Pancreas (tissue), 10 donors: ENCODE measurements at regions not wholly inside any gene's neighbourhood (a gene's known extent, or its start where the extent isn't known, plus 50 kb on each side); places are given as distances from the start of the nearest gene placed in this dataset.
A peak's percentile ranks its signal among the peaks of the same experiment; 100 is the strongest.

Experiments
- ATAC-seq, 4 donors: fragments of 200-7000 bp; cut with Tn5 transposase; one replicate each; pipeline versions ENCODE4 v1.8.0 to v1.9.1; 2020; ENCODE audit warnings: mild to moderate bottlenecking in 4 of 4, moderate library complexity in 4 of 4
- DNase-seq, 6 donors: peaks; one replicate each; pipeline ENCODE4 v3.0.0-alpha.2; 2020
- FAIRE-seq: peaks from 2 replicates; lab custom pipeline; 2012; peaks lifted over from hg19 to GRCh38; lab: Jason Lieb, UNC
- H3K27ac ChIP-seq, 4 donors: fragments of 200-600 bp; sonication (generic); 1 replicate in 3 of 4; 2 replicates in 1 of 4; pipeline versions ENCODE4 v1.5.0 to v1.8.0; 2020
- H3K27me3 ChIP-seq, 4 donors: fragments of 200-600 bp; one replicate each; pipeline ENCODE4 v1.8.0; 2021
- H3K36me3 ChIP-seq, 3 donors: fragments of 200-600 bp; sonication (generic) in 1 of 3; one replicate each; pipeline versions ENCODE4 v1.5.0 to v1.8.0; 2020 to 2021
- H3K4me1 ChIP-seq, 3 donors: fragments of 200-600 bp; one replicate each; pipeline ENCODE4 v1.8.0; 2021
- H3K4me3 ChIP-seq, 4 donors: fragments of 200-600 bp; sonication (generic) in 2 of 4; one replicate each; pipeline versions ENCODE4 v1.5.0 to v1.8.0; 2020 to 2021
- H3K9me3 ChIP-seq, 4 donors: fragments of 200-600 bp; one replicate each; pipeline ENCODE4 v1.8.0; 2021
- CTCF ChIP-seq, 4 donors: fragments of 200-600 bp; sonication (generic) in 3 of 4; IDR thresholded peaks; one replicate each; pipeline versions ENCODE4 v1.5.0 to v1.8.0; 2021; ENCODE audit warnings: antibody characterized with exemption in 4 of 4
- WGBS, 2 donors: extraction: QIAGEN DNeasy Blood & Tissue Kit; methylation state at CpG; one replicate each; pipeline ENCODE4 v1.1.7; 2013; 5-methylcytosine and 5-hydroxymethylcytosine counted together
- intact Hi-C, 3 donors: fragments of 100-400 bp; cut with DNase I; formaldehyde crosslinking; loops; one replicate each; pipeline versions ENCODE4 v1.11.1 to v1.14.2; 2022
- donor health status: healthy with polysubstance abuse.
- donor health status: DM: no; HTN: no; CAD: no; lungs with moderate emphysema.
- donor health status: DM: no; HTN: no; CAD: no.
- donor health status: control.
- donor health status: control.
- donor health status: Bipolar disorder and iron deficiency.
- donor health status: DM: yes; HTN: yes; CAD: no.
- donor health status: DM: no; HTN: no; CAD: no.
- donor health status: DM: no; HTN: no; CAD: no.
- donor health status: DM: yes; HTN: yes; CAD: no.

GRCh38 chr4:97159625-97160024, 983.7 kb downstream of the STPG2 start:
- no peaks in the 10 kb centered on the region for H3K27me3 ChIP-seq
- ATAC-seq (no peak), FAIRE-seq (peak; percentile 37), DNase-seq (no peak)
- no peak overlapping the region for H3K4me3 ChIP-seq
- WGBS, 2 donors = 60 to 64% methylated on average over 1 of the region's 1 CpG
- H3K36me3 ChIP-seq = no peaks in the 10 kb centered on the region
- TF ChIP-seq CTCF (IDR thresholded peaks at IDR 0.05) = no peak
- no peaks in the 10 kb centered on the region for H3K9me3 ChIP-seq
- intact Hi-C loops = no loop called here
- H3K27ac ChIP-seq = no peak overlapping the region
- H3K4me1 ChIP-seq = no peaks in the 10 kb centered on the region

GRCh38 chr4:97185233-97185632, 958.0 kb downstream of the STPG2 start:
- Histone ChIP-seq H3K9me3 (no peaks in the 10 kb centered on the region), H3K27ac (no peak overlapping the region), H3K4me1 (no peaks in the 10 kb centered on the region), H3K36me3 (no peaks in the 10 kb centered on the region), H3K27me3 (no peaks in the 10 kb centered on the region), H3K4me3 (no peak overlapping the region)
- no peak for TF ChIP-seq CTCF (IDR thresholded peaks at IDR 0.05)
- ATAC-seq (no peak), FAIRE-seq (no peak), DNase-seq (no peak)
- intact Hi-C loops = no loop called here

GRCh38 chr4:97197106-97197505, 946.2 kb downstream of the STPG2 start:
- H3K9me3 ChIP-seq = no peaks in the 10 kb centered on the region
- DNase-seq (no peak), ATAC-seq (no peak), FAIRE-seq (no peak)
- H3K36me3 ChIP-seq = no peaks in the 10 kb centered on the region
- no peaks in the 10 kb centered on the region for H3K27me3 ChIP-seq
- whole genome bisulfite sequencing, 2 donors = 61 to 68% methylated on average over 2 of the region's 2 CpGs
- H3K4me3 ChIP-seq = no peak overlapping the region
- intact Hi-C loops = no loop called here
- no peaks in the 10 kb centered on the region for H3K4me1 ChIP-seq
- no peak for TF ChIP-seq CTCF (IDR thresholded peaks at IDR 0.05)
- no peak overlapping the region for H3K27ac ChIP-seq

GRCh38 chr4:97208749-97209148, 934.5 kb downstream of the STPG2 start:
- DNase-seq = no peak
- no peak for TF ChIP-seq CTCF (IDR thresholded peaks at IDR 0.05)
- no peaks in the 10 kb centered on the region for H3K4me1 ChIP-seq
- H3K4me3 ChIP-seq = no peak overlapping the region
- FAIRE-seq = no peak
- H3K27me3 ChIP-seq = no peaks in the 10 kb centered on the region
- no peaks in the 10 kb centered on the region for H3K9me3 ChIP-seq
- H3K27ac ChIP-seq = no peak overlapping the region
- 47 to 48% methylated on average over 1 of the region's 1 CpG for WGBS, 2 donors
- ATAC-seq = no peak
- no peaks in the 10 kb centered on the region for H3K36me3 ChIP-seq
- intact Hi-C loops = no loop called here

GRCh38 chr4:97215409-97215941, 927.8 kb downstream of the STPG2 start:
- Histone ChIP-seq H3K9me3 (no peaks in the 10 kb centered on the region), H3K4me1 (no peaks in the 10 kb centered on the region), H3K4me3 (no peak overlapping the region), H3K36me3 (no peaks in the 10 kb centered on the region), H3K27me3 (no peaks in the 10 kb centered on the region), H3K27ac (no peak overlapping the region)
- DNase-seq = peak in 1 of 6 donors; percentile 16
- WGBS, 2 donors = 49 to 65% methylated on average over 5 of the region's 5 CpGs
- no peak for FAIRE-seq
- TF ChIP-seq CTCF (IDR thresholded peaks at IDR 0.05) = no peak
- ATAC-seq = no peak
- intact Hi-C loops = no loop called here
